GM23338 (cell line): ENCODE measurements at regions not wholly inside any gene's neighbourhood (a gene's known extent, or its start where the extent isn't known, plus 50 kb on each side); places are given as distances from the start of the nearest gene placed in this dataset. TPM values are rescaled to one million over a fixed set of nuclear protein-coding genes. Genes with fewer than 3 reads are reported as not detected.

ENCODE experiments used
- ATAC-seq: fragments of 200-7000 bp; cut with Tn5 transposase; 3 replicates; pipeline ENCODE4 v1.9.1; 2020
- DNase-seq: peaks from one replicate; pipeline ENCODE4 v3.0.0-alpha.2; 2015; ENCODE audit warnings: low spot score
- H2AFZ ChIP-seq: fragments of 200-600 bp; sonication (generic); 2 replicates; pipeline ENCODE4 v1.8.0; 2016; ENCODE audit warnings: antibody characterized with exemption, mild to moderate bottlenecking, moderate library complexity
- H3F3A ChIP-seq: fragments of 200-600 bp; sonication (generic); replicated peaks from 2 replicates; pipeline ENCODE4 v1.8.0; 2017; ENCODE audit warnings: antibody characterized with exemption, mixed run types, low read depth
- H3K27ac ChIP-seq: fragments of 200-600 bp; sonication (generic); 2 replicates; pipeline ENCODE4 v1.6.1; 2016; ENCODE audit warnings: low read depth
- H3K27me3 ChIP-seq: fragments of 200-600 bp; sonication (generic); 2 replicates; pipeline ENCODE4 v1.8.0; 2016; ENCODE audit warnings: mild to moderate bottlenecking, mixed run types, moderate library complexity; ENCODE audit not compliant: insufficient read depth
- H3K36me3 ChIP-seq: fragments of 200-600 bp; sonication (generic); 2 replicates; pipeline ENCODE4 v1.8.0; 2016; ENCODE audit warnings: mild to moderate bottlenecking; ENCODE audit not compliant: insufficient read depth
- H3K4me1 ChIP-seq: fragments of 200-600 bp; sonication (generic); 2 replicates; pipeline ENCODE4 v1.8.0; 2016; ENCODE audit warnings: mild to moderate bottlenecking, moderate library complexity; ENCODE audit not compliant: insufficient read depth
- H3K4me2 ChIP-seq: fragments of 200-600 bp; sonication (generic); 2 replicates; pipeline ENCODE4 v1.7.1; 2017; ENCODE audit warnings: mixed run types
- H3K4me3 ChIP-seq: fragments of 200-600 bp; sonication (generic); 2 replicates; pipeline ENCODE4 v1.6.1; 2016; ENCODE audit warnings: mixed run types
- H3K79me2 ChIP-seq: fragments of 200-600 bp; sonication (generic); replicated peaks from 2 replicates; pipeline ENCODE4 v1.8.0; 2017; ENCODE audit warnings: mild to moderate bottlenecking; ENCODE audit not compliant: insufficient read depth
- H3K9me2 ChIP-seq: fragments of 200-600 bp; sonication (generic); 2 replicates; pipeline ENCODE4 v1.8.0; 2017; ENCODE audit not compliant: insufficient read depth
- H4K20me1 ChIP-seq: fragments of 200-600 bp; sonication (generic); replicated peaks from 2 replicates; pipeline ENCODE4 v1.8.0; 2017; ENCODE audit warnings: mild to moderate bottlenecking; ENCODE audit not compliant: insufficient read depth
- H3K27ac Mint-ChIP-seq: 2 replicates; pipeline ENCODE4 v1.8.0; 2020; ENCODE audit warnings: inconsistent platforms, mild to moderate bottlenecking, moderate library complexity, mixed read lengths
- H3K27me3 Mint-ChIP-seq: 3 replicates; pipeline ENCODE4 v1.8.0; 2022; ENCODE audit warnings: low read depth, mild to moderate bottlenecking, moderate library complexity, mixed read lengths, inconsistent platforms; ENCODE audit not compliant: insufficient read depth, poor library complexity
- H3K36me3 Mint-ChIP-seq: 3 replicates; pipeline ENCODE4 v1.8.0; 2021; ENCODE audit warnings: low read depth, mild to moderate bottlenecking, inconsistent platforms, moderate library complexity, mixed read lengths
- H3K4me1 Mint-ChIP-seq: 3 replicates; pipeline ENCODE4 v1.8.0; 2020; ENCODE audit warnings: mild to moderate bottlenecking, inconsistent platforms, mixed read lengths
- H3K4me3 Mint-ChIP-seq: 3 replicates; pipeline ENCODE4 v1.8.0; 2021; ENCODE audit warnings: moderate library complexity, mild to moderate bottlenecking, inconsistent platforms, mixed read lengths
- H3K9me3 Mint-ChIP-seq: 3 replicates; pipeline ENCODE4 v1.8.0; 2020; ENCODE audit warnings: moderate library complexity, mild to moderate bottlenecking, inconsistent platforms, mixed read lengths
- EZH2phosphoT487 ChIP-seq: fragments of 200-600 bp; sonication (generic); IDR thresholded peaks from one replicate; pipeline ENCODE4 v1.8.1; 2018; ENCODE audit warnings: antibody characterized with exemption; ENCODE audit not compliant: unreplicated experiment
- NANOG ChIP-seq: IDR thresholded peaks from 2 replicates; pipeline ENCODE4 v1.6.1; 2016; ENCODE audit warnings: antibody characterized with exemption, borderline replicate concordance
- REST ChIP-seq: IDR thresholded peaks from one replicate; pipeline ENCODE4 v1.6.1; 2018; ENCODE audit warnings: antibody characterized with exemption; ENCODE audit not compliant: unreplicated experiment
- STAT1 ChIP-seq: IDR thresholded peaks from one replicate; pipeline ENCODE4 v1.6.1; 2016; ENCODE audit warnings: antibody characterized with exemption; ENCODE audit not compliant: unreplicated experiment
- ZNF331 ChIP-seq: fragments of 250-450 bp; sonication (Bioruptor Pico); IDR thresholded peaks from 2 replicates; pipeline ENCODE4 v1.5.0; 2020; ENCODE audit warnings: low read depth, mild to moderate bottlenecking, moderate library complexity
- small RNA-seq: library from RNA; depleted of rRNA; stranded (forward); fragments of <200 nt; gene quantifications from one replicate; pipeline ENCODE3, GENCODE V24; 2014; ENCODE audit warnings: low replicate concordance

- Histone ChIP-seq H4K20me1 (no peaks in the 10 kb centered on the region), H3K27ac (no peak overlapping the region), H3K4me1 (no peaks in the 10 kb centered on the region), H3K79me2 (no peaks in the 10 kb centered on the region), H3K9me2 (peaks cover 8% of the 10 kb centered on the region; the same call in 1 of the 2 replicates), H3K4me3 (no peak overlapping the region), H3K36me3 (no peaks in the 10 kb centered on the region), H2AFZ (no peak overlapping the region), H3K27me3 (no peaks in the 10 kb centered on the region), H3K4me2 (no peak overlapping the region), H3F3A (no peaks in the 10 kb centered on the region)
- ATAC-seq = no peak
- Mint-ChIP-seq H3K4me1 (no peaks in the 10 kb centered on the region), H3K27ac (no peak overlapping the region), H3K27me3 (no peaks in the 10 kb centered on the region), H3K4me3 (no peak overlapping the region), H3K9me3 (no peaks in the 10 kb centered on the region), H3K36me3 (no peaks in the 10 kb centered on the region)
- no peak for TF ChIP-seq STAT1
- no peak for TF ChIP-seq EZH2phosphoT487
- no peak for TF ChIP-seq REST
- no peak for TF ChIP-seq ZNF331 (CRISPR knock-in tag)
- TF ChIP-seq NANOG = no peak
- no peak for DNase-seq
Measured at GRCh38 chr17:31588034-31588433, 196.6 kb downstream of the RAB11FIP4 start.

Small RNAs in the stretch of these regions (small RNA-seq; reads per million reads assigned to genes)
- gene AC007923.3 (not detected), gene RNU6-1134P (not detected)
